GM12878 (cell line): ENCODE measurements at regions not wholly inside any gene's neighbourhood (a gene's known extent, or its start where the extent isn't known, plus 50 kb on each side); places are given as distances from the start of the nearest gene placed in this dataset.

Experiments
- ATAC-seq: fragments of 200-7000 bp; cut with Tn5 transposase; 3 replicates; pipeline ENCODE4 v1.9.1; 2020; ENCODE audit warnings: mild to moderate bottlenecking, moderate library complexity
- BruUV-seq: library from RNA; stranded (reverse); fragments of 400-500 nt; replicated peaks from 2 replicates; lab custom pipeline; 2021; lab: Mats Ljungman, UMichigan
- CTCF ChIA-PET: fragments of 300-600 bp; sonication (Branson Sonifier 250); formaldehyde crosslinking; extraction: SDS; loops from one replicate; lab custom pipeline; 2021; ENCODE audit warnings: inconsistent platforms; lab: Yijun Ruan, JAX
- POLR2A ChIA-PET: fragments of 350-600 bp; formaldehyde crosslinking; extraction: SDS; loops from one replicate; lab custom pipeline; 2021; ENCODE audit warnings: inconsistent platforms; lab: Charles Lee
- RAD21 ChIA-PET: fragments of 300-600 bp; sonication (Branson Sonifier 250); formaldehyde crosslinking; loops from one replicate; lab custom pipeline; 2023; ENCODE audit warnings: antibody characterized with exemption; ENCODE audit not compliant: unreplicated experiment; lab: Charles Lee
- SMC1A ChIA-PET: fragments of 300-600 bp; sonication (Branson Sonifier 250); formaldehyde crosslinking; loops from one replicate; lab custom pipeline; 2023; ENCODE audit not compliant: unreplicated experiment, uncharacterized antibody; lab: Charles Lee
- DNase-seq: peaks from one replicate; pipeline ENCODE4 v3.0.0-alpha.2; 2011; ENCODE audit warnings: low read depth, low spot score
- FAIRE-seq: peaks from 3 replicates; lab custom pipeline; 2011; peaks lifted over from hg19 to GRCh38; lab: Jason Lieb, UNC
- H2AFZ ChIP-seq: 2 replicates; pipeline ENCODE4 v1.6.0; 2011; ENCODE audit warnings: low read depth, low read length, control low read depth; ENCODE audit not compliant: control insufficient read depth
- H3K27ac ChIP-seq: 2 replicates; pipeline ENCODE4 v1.5.1; 2011; ENCODE audit warnings: control low read depth; ENCODE audit not compliant: control insufficient read depth, insufficient read depth
- H3K27me3 ChIP-seq, 2 experiments: replicated peaks in 1 of 2; 2 replicates each; pipeline versions ENCODE4 v1.6.0 to v1.6.1; 2011; ENCODE audit warnings: low read length in 1 of 2; ENCODE audit not compliant: control insufficient read depth in 2 of 2, insufficient read depth in 2 of 2
- H3K36me3 ChIP-seq, 2 experiments: 2 replicates each; pipeline ENCODE4 v1.5.1; 2011; ENCODE audit warnings: low read length in 1 of 2; ENCODE audit not compliant: control insufficient read depth in 2 of 2, insufficient read depth in 2 of 2
- H3K4me1 ChIP-seq: 2 replicates; pipeline ENCODE4 v1.6.1; 2011; ENCODE audit warnings: mild to moderate bottlenecking, low read length, moderate library complexity, mixed read lengths; ENCODE audit not compliant: control insufficient read depth, insufficient read depth
- H3K4me2 ChIP-seq: 2 replicates; pipeline ENCODE4 v1.6.0; 2011; ENCODE audit warnings: control low read depth; ENCODE audit not compliant: control insufficient read depth, insufficient read depth
- H3K4me3 ChIP-seq: fragments of 200-600 bp; sonication (generic); 2 replicates; pipeline ENCODE4 v1.5.1; 2016
- H3K79me2 ChIP-seq: 2 replicates; pipeline ENCODE4 v1.6.0; 2011; ENCODE audit warnings: low read length; ENCODE audit not compliant: control insufficient read depth, insufficient read depth
- H3K9ac ChIP-seq: 2 replicates; pipeline ENCODE4 v1.8.0; 2011; ENCODE audit warnings: low read length, control low read depth, mixed read lengths; ENCODE audit not compliant: control insufficient read depth, insufficient read depth
- H3K9me3 ChIP-seq: replicated peaks from 3 replicates; pipeline ENCODE4 v1.5.1; 2011; ENCODE audit warnings: mild to moderate bottlenecking, low read length; ENCODE audit not compliant: control insufficient read depth, insufficient read depth
- H4K20me1 ChIP-seq: 2 replicates; pipeline ENCODE4 v1.6.0; 2011; ENCODE audit not compliant: control insufficient read depth, insufficient read depth
- ASH2L ChIP-seq: fragments of 300-600, 200-600 bp; sonication (generic); IDR thresholded peaks from 2 replicates; pipeline ENCODE4 v1.6.1; 2017; ENCODE audit warnings: low read depth, mild to moderate bottlenecking, borderline replicate concordance
- CHD4 ChIP-seq: fragments of 200-600 bp; sonication (generic); IDR thresholded peaks from 2 replicates; pipeline ENCODE4 v1.6.1; 2016; ENCODE audit warnings: mild to moderate bottlenecking
- NR2C2 ChIP-seq: IDR thresholded peaks from 2 replicates; pipeline ENCODE4 v1.6.1; 2011; ENCODE audit warnings: borderline replicate concordance, low read depth; ENCODE audit not compliant: control insufficient read depth, insufficient read length
- SRF ChIP-seq, 2 experiments: IDR thresholded peaks; 2 replicates each; pipeline ENCODE4 v1.6.1; 2011; ENCODE audit warnings: low read depth in 2 of 2, low read length in 2 of 2, mild to moderate bottlenecking in 1 of 2, moderate library complexity in 1 of 2
- WGBS: methylation state at CpG from one replicate; pipeline ENCODE4 v1.1.6; 2016; ENCODE audit warnings: low lambda C conversion rate; ENCODE audit not compliant: insufficient replicate concordance, insufficient coverage; ENCODE audit errors: missing lambda C conversion rate; 5-methylcytosine and 5-hydroxymethylcytosine counted together
- in situ Hi-C: fragments of 300-500 bp; cut with MboI; formaldehyde crosslinking; loops from 9 replicates; pipeline ENCODE4 v1.14.3; 2018; ENCODE audit warnings: mixed read lengths
- intact Hi-C: fragments of 100-400 bp; cut with micrococcal nuclease; formaldehyde crosslinking; loops from one replicate; pipeline ENCODE4 v1.14.2; 2022; ENCODE audit not compliant: unreplicated experiment
- TF ChIP-seq, protein P1 (sequence below), 3 experiments: IDR thresholded peaks in 2 of 3; conservative IDR thresholded peaks in 1 of 3; 2 replicates each; pipeline ENCODE4 v1.5.1; 2011; ENCODE audit warnings: low read depth in 3 of 3, low read length in 3 of 3, mild to moderate bottlenecking in 3 of 3, control low read depth in 2 of 3, moderate library complexity in 2 of 3, inconsistent platforms in 1 of 3, mixed read lengths in 1 of 3; ENCODE audit not compliant: control insufficient read depth in 2 of 3, insufficient read depth in 1 of 3; ENCODE audit errors: extremely low read depth in 1 of 3
- TF ChIP-seq, protein P2 (sequence below): IDR thresholded peaks from 2 replicates; pipeline ENCODE4 v1.6.1; 2011; ENCODE audit warnings: low read depth, mild to moderate bottlenecking, low read length, moderate library complexity, borderline replicate concordance; ENCODE audit errors: extremely low read depth

DNA sequence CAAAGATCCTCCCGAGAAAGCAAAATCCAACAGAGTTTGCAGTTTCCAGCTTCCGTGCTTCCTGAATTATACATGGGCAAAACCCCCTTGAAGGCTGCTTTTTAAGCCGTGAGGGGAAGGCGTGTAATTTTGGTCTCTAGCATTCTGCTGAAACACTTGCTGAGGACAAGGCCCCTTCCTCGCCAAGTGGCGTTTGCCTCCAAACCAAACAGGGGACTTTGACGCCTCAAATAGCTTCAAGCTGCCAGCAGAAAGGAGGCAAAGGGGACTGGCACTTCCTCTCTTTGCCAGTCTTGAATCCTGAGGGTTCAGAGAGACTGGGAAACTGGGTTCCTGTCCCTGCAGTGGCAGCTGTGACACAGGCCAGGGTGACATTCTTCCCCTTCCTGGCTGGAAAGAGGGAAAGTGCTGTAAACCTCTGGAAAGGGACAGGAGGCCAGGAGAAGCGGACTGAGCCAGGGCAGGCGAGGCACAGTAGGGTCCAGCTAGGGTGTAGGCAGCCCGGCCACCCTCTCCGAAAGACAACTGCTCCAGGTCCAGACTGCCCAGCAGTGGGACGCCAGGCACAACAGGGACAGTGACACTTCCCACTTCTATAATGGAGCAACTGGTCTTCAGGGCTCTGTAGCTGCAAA lies 96.2 kb upstream of the MED13L start:
- H3K79me2 ChIP-seq = no peaks in the 10 kb centered on the region
- intact Hi-C loops = no loop called here
- WGBS = 64% methylated on average over 12 of the region's 12 CpGs
- no peak for ATAC-seq
- no peak overlapping the region for H3K4me3 ChIP-seq
- H3K9me3 ChIP-seq = no peaks in the 10 kb centered on the region; the same call in 2 of the 3 replicates
- H3K9ac ChIP-seq = no peak overlapping the region
- no TSS peak for BruUV-seq
- H4K20me1 ChIP-seq = no peaks in the 10 kb centered on the region
- no peak overlapping the region for H2AFZ ChIP-seq
- SMC1A ChIA-PET = no interaction called here
- no peak overlapping the region for H3K4me2 ChIP-seq
- RAD21 ChIA-PET = no interaction called here
- no peak for FAIRE-seq
- no peak for TF ChIP-seq SRF (IDR thresholded peaks at IDR 0.05; ENCODE audit: low read depth in 2 of 2, low read length in 2 of 2)
- no peak for TF ChIP-seq ASH2L
- no peak for TF ChIP-seq NR2C2
- no peak for TF ChIP-seq CHD4
- TF ChIP-seq, protein P1, sequence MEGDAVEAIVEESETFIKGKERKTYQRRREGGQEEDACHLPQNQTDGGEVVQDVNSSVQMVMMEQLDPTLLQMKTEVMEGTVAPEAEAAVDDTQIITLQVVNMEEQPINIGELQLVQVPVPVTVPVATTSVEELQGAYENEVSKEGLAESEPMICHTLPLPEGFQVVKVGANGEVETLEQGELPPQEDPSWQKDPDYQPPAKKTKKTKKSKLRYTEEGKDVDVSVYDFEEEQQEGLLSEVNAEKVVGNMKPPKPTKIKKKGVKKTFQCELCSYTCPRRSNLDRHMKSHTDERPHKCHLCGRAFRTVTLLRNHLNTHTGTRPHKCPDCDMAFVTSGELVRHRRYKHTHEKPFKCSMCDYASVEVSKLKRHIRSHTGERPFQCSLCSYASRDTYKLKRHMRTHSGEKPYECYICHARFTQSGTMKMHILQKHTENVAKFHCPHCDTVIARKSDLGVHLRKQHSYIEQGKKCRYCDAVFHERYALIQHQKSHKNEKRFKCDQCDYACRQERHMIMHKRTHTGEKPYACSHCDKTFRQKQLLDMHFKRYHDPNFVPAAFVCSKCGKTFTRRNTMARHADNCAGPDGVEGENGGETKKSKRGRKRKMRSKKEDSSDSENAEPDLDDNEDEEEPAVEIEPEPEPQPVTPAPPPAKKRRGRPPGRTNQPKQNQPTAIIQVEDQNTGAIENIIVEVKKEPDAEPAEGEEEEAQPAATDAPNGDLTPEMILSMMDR (IDR thresholded peaks at IDR 0.05 in 2 of 3, conservative IDR thresholded peaks at IDR 0.05 in 1 of 3; ENCODE audit: control insufficient read depth in 2 of 3, extremely low read depth in 1 of 3, insufficient read depth in 1 of 3, low read depth in 3 of 3, low read length in 3 of 3) = no peak
- TF ChIP-seq, protein P2, sequence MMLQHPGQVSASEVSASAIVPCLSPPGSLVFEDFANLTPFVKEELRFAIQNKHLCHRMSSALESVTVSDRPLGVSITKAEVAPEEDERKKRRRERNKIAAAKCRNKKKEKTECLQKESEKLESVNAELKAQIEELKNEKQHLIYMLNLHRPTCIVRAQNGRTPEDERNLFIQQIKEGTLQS = no peak
- TF ChIP-seq, all 136 proteins: peak for 0
- ChIA-PET POLR2A (no interaction called here), CTCF (interaction anchor here (0.6 kb wide), 1 partner anchor 10 kb away, joined by 3 read pairs; no protein-coding TSS in a partner anchor)
- DNase-seq = no peak
- no peaks in the 10 kb centered on the region for H3K4me1 ChIP-seq
- peaks cover 0 to 5% of the 10 kb centered on the region in 2 experiments; a peak in 1 of 4 replicates for H3K27me3 ChIP-seq
- H3K36me3 ChIP-seq = no peaks in the 10 kb centered on the region
- in situ Hi-C loops = no loop called here
- H3K27ac ChIP-seq = no peak overlapping the region
